Muscle layer of duodenum (tissue), 2 donors: ENCODE measurements at regions not wholly inside any gene's neighbourhood (a gene's known extent, or its start where the extent isn't known, plus 50 kb on each side); places are given as distances from the start of the nearest gene placed in this dataset.

ENCODE experiments used
- H3K27ac ChIP-seq: one replicate; pipeline ENCODE4 v1.7.0; 2013; ENCODE audit warnings: mild to moderate bottlenecking, low read length
- H3K27me3 ChIP-seq: one replicate; pipeline ENCODE4 v1.7.0; 2013; ENCODE audit warnings: low read depth, mild to moderate bottlenecking, control low read depth, low read length
- H3K36me3 ChIP-seq, 2 donors: one replicate each; pipeline ENCODE4 v1.7.0; 2013; ENCODE audit warnings: low read length in 2 of 2, control low read depth in 1 of 2, mild to moderate bottlenecking in 1 of 2; ENCODE audit not compliant: insufficient read depth in 2 of 2, control insufficient read depth in 1 of 2
- H3K4me1 ChIP-seq, 2 donors: one replicate each; pipeline ENCODE4 v1.7.0; 2013; ENCODE audit warnings: low read length in 2 of 2, mild to moderate bottlenecking in 2 of 2, control low read depth in 1 of 2, moderate library complexity in 1 of 2; ENCODE audit not compliant: insufficient read depth in 2 of 2, control insufficient read depth in 1 of 2
- H3K4me3 ChIP-seq, 2 donors: one replicate each; pipeline ENCODE4 v1.7.0; 2013; ENCODE audit warnings: low read length in 2 of 2, low read depth in 1 of 2, mild to moderate bottlenecking in 1 of 2
- H3K9me3 ChIP-seq, 2 donors: one replicate each; pipeline ENCODE4 v1.7.0; 2013; ENCODE audit warnings: low read length in 2 of 2, control low read depth in 1 of 2, mild to moderate bottlenecking in 1 of 2; ENCODE audit not compliant: control insufficient read depth in 1 of 2
- donor health status: healthy.

DNA sequence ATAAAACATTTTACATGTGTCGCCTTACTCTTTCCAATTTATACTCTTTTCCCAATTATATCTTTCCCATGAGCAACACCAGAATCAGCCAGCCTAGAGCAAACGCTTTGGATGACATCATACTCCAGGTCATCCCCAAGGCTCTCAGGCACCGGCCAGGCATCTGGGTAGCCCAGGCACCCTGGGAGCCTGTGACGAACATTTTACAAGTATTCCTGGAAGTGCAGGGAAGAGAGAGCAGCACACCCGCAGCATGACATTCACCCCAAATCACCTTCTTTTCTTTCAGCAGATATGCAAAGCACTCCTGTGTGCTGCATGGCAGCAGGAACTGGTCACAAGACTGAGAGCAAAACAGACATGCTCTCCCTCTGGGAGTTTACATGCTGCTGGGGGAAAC is 75.7 kb upstream of the SMIM23 start:
- Histone ChIP-seq H3K9me3 (peaks cover 0 to 4% of the 10 kb centered on the region in 2 donors), H3K27ac (no peak overlapping the region), H3K4me3 (no peak overlapping the region), H3K4me1 (no peaks in the 10 kb centered on the region), H3K36me3 (no peaks in the 10 kb centered on the region), H3K27me3 (no peaks in the 10 kb centered on the region)

DNA sequence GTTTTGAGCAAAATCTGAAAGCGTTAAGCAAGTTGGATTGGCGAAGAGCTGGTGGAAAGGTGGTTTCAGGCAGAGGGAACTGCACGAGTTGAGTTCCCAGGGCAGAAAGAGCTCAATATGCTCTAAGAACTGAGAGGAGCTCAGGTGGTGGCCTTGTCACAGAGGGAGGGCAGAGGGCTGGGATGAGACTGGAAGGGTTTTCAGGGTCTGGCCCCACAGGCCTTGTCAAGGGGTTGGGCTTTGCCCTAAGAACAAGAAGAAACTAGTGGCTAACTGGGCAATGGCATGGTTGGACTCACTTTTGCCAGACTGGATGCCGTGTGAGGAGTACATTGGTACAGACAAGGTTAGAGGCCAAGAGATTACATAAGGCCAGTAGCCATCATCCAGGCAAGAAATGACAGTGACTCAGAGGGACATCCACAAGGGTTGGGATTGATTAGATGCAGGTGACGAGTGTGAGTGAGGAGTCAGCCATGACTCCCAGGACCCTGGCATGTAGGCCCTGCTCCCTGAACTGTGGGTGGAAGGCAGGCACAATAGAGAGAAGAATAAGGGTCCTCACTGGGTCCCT is 75.1 kb upstream of the SMIM23 start:
- Histone ChIP-seq H3K27me3 (no peaks in the 10 kb centered on the region), H3K27ac (no peak overlapping the region), H3K4me1 (no peaks in the 10 kb centered on the region), H3K4me3 (no peak overlapping the region), H3K36me3 (no peaks in the 10 kb centered on the region), H3K9me3 (peaks cover 0 to 4% of the 10 kb centered on the region in 2 donors)

DNA sequence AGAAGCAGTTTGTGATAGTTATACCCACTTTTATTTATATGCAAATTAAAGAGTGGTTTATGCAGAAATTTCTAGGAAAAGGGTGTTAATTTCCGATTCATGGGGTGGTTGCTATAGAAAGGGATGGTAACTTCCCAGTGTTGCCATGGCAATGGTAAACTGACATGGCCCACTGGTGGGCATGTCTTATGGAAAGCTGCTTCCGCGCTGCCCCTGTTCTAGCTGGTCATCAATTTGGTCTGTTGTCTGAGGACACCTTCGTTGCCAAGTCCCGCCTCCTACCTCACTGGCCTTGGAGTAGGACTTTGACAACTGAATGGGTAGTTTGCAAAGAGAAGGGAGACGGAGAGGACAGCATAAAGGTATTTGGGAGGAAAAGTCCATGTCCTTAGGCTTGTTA is 74.0 kb upstream of the SMIM23 start:
- H3K4me3 ChIP-seq, result no peak overlapping the region
- no peak overlapping the region for H3K27ac ChIP-seq
- no peaks in the 10 kb centered on the region for H3K27me3 ChIP-seq
- peaks cover 0 to 4% of the 10 kb centered on the region in 2 donors for H3K9me3 ChIP-seq
- H3K36me3 ChIP-seq, result no peaks in the 10 kb centered on the region
- no peaks in the 10 kb centered on the region for H3K4me1 ChIP-seq

DNA sequence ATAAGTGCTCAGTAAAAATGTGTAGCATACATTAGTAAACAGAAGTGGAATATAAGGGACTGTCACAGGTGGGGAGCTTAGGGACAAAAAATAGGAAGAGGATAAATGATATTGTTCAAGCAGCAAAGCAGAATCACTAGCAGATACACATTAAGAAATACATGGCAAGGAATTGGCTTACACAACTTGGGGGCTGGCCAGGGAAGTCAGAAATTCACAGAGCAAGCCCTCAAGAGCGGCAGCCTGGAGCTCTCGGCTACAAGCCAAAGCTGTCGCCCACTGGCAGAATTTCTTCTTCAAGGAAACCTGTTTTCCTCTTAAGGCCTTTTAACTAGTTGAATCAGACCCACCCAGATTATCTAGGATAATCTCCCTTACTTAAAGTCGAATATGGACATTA is 73.0 kb upstream of the SMIM23 start:
- H3K27ac ChIP-seq, result no peak overlapping the region
- no peaks in the 10 kb centered on the region for H3K4me1 ChIP-seq
- H3K4me3 ChIP-seq, result no peak overlapping the region
- peaks cover 0 to 4% of the 10 kb centered on the region in 2 donors for H3K9me3 ChIP-seq
- no peaks in the 10 kb centered on the region for H3K36me3 ChIP-seq
- H3K27me3 ChIP-seq, result no peaks in the 10 kb centered on the region

DNA sequence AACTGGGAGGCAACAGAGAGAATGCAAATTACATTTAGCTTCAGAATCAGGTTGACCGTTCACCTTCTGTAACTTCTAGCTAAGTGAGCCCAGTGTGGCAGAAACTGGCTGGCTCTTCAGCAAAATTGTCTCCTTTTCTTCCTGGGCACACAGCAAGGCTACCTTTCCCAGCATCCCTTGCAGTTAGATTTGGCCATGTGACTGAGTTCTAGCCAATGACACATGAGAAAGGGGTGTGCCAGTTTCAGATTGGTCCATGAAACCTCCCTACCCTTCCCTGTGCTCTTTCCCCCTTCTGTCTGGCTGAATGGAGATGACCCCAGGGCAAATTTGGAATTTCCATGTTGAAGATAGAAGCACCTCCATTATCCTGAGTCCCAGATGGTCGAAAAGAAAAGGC is 72.5 kb upstream of the SMIM23 start:
- peaks cover 0 to 4% of the 10 kb centered on the region in 2 donors for H3K9me3 ChIP-seq
- H3K27ac ChIP-seq, result no peak overlapping the region
- no peak overlapping the region for H3K4me3 ChIP-seq
- no peaks in the 10 kb centered on the region for H3K4me1 ChIP-seq
- H3K36me3 ChIP-seq, result no peaks in the 10 kb centered on the region
- no peaks in the 10 kb centered on the region for H3K27me3 ChIP-seq

DNA sequence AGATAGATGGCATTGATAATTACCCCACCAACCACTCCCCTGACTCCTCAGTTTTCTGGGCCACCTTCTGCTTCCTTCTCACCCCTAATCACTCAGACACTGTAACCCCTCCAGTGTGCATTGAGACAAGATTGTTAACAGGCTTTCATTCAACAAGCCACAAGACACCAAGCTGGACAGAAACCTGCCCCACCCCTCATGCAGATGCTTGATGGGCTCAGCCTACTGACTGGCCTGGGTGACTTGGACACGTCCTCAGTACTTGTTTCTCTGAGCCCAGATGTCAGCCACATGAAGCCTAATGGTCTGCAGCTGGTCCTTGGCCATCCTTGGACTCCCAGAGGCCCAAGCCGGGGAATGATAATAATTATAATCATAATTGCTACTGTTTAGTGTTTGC is 71.4 kb upstream of the SMIM23 start:
- Histone ChIP-seq H3K36me3 (no peaks in the 10 kb centered on the region), H3K4me3 (no peak overlapping the region), H3K27ac (no peak overlapping the region)

DNA sequence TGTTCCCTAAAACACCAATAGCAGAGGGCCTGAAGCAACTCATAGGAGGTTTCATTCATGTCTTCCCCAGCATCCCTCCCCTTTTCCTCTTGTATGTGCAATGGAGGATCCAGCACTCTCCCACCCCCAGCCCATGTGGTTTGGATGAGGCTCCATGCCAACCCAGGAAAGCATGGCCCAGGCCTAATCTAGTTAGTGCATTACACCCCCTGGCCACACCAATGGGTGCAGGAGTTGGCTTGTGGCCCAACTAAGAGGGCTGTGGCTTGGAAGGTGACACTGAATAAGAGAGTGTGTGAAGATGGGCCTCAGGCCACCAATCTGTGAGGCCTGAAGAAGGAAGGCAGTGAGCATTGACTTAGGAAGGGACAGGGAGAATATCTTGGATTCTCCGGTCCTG is 70.8 kb upstream of the SMIM23 start:
- no peak overlapping the region for H3K4me3 ChIP-seq
- no peaks in the 10 kb centered on the region for H3K36me3 ChIP-seq
- no peak overlapping the region for H3K27ac ChIP-seq
- H3K27me3 ChIP-seq, result no peaks in the 10 kb centered on the region
- H3K4me1 ChIP-seq, result no peaks in the 10 kb centered on the region
- peaks cover 0 to 4% of the 10 kb centered on the region in 2 donors for H3K9me3 ChIP-seq

More for the DNA sequence above, 71.4 kb upstream of the SMIM23 start:
- Histone ChIP-seq H3K27me3 (no peaks in the 10 kb centered on the region), H3K4me1 (no peaks in the 10 kb centered on the region), H3K9me3 (peaks cover 0 to 4% of the 10 kb centered on the region in 2 donors)

DNA sequence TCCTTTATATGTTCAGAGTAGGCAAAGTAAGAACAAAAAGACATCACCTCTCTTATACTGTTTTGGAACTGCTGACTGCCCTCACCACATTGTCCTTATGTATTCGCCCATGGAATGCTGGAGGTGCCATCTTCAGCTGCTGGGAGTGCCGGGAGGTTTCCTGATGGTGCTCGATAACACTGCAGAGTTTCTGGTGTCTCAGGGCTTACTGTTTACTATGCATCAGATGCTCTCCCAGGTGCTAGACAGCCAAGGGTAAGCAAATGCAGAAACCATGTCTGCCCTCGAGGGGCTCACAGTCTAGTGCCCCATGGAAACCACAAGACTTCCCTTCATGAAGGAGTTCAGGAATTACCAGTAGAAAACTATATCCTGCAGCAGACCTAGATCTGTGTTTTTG is 70.1 kb upstream of the SMIM23 start:
- H3K36me3 ChIP-seq, result no peaks in the 10 kb centered on the region
- H3K9me3 ChIP-seq, result peaks cover 0 to 4% of the 10 kb centered on the region in 2 donors
- H3K4me3 ChIP-seq, result no peak overlapping the region
- H3K4me1 ChIP-seq, result no peaks in the 10 kb centered on the region
- no peak overlapping the region for H3K27ac ChIP-seq
- H3K27me3 ChIP-seq, result no peaks in the 10 kb centered on the region

DNA sequence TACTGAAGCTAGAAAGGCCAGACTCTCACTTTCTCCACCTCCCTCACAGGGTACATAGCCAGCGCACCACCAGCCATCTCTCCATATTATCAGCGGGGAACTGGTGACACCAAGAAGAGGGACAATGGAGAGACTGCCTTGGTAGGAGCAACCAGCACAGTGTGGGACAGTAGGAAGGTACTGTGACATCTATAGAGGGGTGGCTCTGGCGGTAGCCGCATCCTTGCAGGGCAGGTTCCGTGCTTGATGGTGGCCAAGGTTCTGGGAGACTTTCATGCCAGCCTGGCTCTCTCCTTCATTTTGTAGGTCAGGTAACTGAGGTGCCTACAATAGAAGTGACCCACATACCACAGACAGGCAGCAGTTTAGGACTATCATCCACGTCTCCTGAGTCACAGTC is 65.5 kb upstream of the SMIM23 start:
- H3K9me3 ChIP-seq, result no peaks in the 10 kb centered on the region
- H3K4me3 ChIP-seq, result no peak overlapping the region
- H3K36me3 ChIP-seq, result no peaks in the 10 kb centered on the region
- H3K4me1 ChIP-seq, result no peaks in the 10 kb centered on the region
- H3K27ac ChIP-seq, result no peak overlapping the region
- H3K27me3 ChIP-seq, result no peaks in the 10 kb centered on the region

DNA sequence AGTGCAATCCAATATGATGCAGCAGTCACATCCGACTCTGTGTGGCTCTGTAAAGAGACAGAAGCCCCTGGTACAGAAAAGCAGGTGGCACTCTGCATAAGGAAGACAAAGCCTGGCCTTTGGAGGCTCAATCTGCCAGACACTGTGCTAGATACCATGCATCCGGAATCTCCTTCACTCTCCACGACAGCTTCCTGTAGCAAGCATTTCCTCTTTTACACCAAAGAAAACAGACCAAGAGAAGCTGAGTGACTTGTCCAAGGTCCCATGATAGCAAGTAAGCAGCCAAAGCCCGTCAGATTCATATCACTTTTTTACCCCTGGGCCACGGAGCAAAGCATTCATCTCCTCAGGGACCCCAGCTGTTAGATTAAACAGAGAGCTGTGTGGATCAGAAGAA is 64.2 kb upstream of the SMIM23 start:
- Histone ChIP-seq H3K27ac (no peak overlapping the region), H3K9me3 (peaks cover 0 to 1% of the 10 kb centered on the region in 2 donors), H3K4me1 (no peaks in the 10 kb centered on the region), H3K36me3 (no peaks in the 10 kb centered on the region), H3K27me3 (no peaks in the 10 kb centered on the region), H3K4me3 (no peak overlapping the region)

DNA sequence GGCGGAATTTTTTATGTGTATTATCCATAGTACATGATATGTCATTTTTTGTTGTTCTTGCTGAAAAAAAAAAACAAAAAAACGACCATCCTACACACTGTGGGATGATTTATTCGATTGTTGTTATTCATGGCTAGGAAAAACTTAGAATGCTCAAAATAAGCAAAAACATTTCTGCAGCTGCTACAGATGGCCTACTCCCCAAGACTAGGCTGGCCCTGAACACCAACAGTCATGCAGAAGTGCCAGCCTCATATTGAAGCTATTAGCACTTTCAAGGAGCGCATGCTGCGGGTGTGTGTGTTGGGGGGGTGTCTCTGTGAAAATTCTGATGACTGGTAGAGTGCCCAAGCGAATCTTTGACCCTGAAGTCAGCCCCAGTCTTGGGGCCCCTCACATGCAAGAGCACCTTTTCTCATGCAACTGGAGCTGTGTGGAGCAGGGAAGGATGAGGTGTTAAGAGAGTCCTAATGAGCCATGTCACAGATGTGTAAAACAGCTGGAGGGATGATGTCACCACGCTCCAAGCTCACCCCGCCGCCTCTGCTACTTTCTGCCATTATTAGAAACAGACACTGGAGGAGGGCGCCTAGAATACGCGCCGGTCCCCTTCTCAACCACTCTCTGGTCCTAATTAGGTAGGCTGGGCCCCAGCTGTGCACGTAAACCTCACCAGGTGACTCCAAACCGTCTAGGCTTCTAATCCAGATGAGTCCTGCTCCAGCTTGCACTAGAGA is 61.0 kb upstream of the SMIM23 start:
- Histone ChIP-seq H3K4me1 (no peaks in the 10 kb centered on the region), H3K4me3 (no peak overlapping the region), H3K27me3 (no peaks in the 10 kb centered on the region), H3K27ac (no peak overlapping the region), H3K9me3 (peaks cover 3 to 5% of the 10 kb centered on the region in 2 donors), H3K36me3 (no peaks in the 10 kb centered on the region)

DNA sequence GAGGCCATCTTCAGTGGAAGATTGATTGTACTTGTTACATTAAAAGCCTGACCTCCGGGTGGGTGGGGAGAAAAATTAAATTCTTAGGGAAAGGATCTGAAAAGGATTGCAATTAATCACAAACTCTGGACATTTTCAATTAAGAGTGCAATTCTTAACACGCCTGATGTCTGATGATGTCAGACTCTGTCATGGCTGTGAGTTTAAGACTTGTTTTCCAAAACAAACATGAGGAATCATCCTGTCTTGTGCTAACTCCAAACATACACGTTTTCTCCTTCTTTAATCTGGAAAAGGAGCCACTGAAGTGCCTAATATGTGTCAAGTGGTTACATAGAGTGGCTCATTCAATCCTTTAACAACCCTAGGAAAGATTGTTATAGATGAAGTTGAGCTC is 60.4 kb upstream of the SMIM23 start:
- Histone ChIP-seq H3K27me3 (no peaks in the 10 kb centered on the region), H3K36me3 (no peaks in the 10 kb centered on the region), H3K9me3 (peaks cover 3 to 5% of the 10 kb centered on the region in 2 donors), H3K4me1 (no peaks in the 10 kb centered on the region), H3K27ac (no peak overlapping the region), H3K4me3 (no peak overlapping the region)
